HG03064 (cell line): ENCODE measurements at regions not wholly inside any gene's neighbourhood (a gene's known extent, or its start where the extent isn't known, plus 50 kb on each side); places are given as distances from the start of the nearest gene placed in this dataset.
"Not testable (repeated sequence)": the region's sequence is repeated elsewhere in the genome, so short reads cannot be mapped to it uniquely, and the experiment has no call there.

ENCODE experiments used
- ATAC-seq: cut with Tn5 transposase; IDR thresholded peaks from one replicate; pipeline ENCODE4 v1.9.1; 2021; ENCODE audit warnings: low read depth; ENCODE audit not compliant: unreplicated experiment

DNA sequence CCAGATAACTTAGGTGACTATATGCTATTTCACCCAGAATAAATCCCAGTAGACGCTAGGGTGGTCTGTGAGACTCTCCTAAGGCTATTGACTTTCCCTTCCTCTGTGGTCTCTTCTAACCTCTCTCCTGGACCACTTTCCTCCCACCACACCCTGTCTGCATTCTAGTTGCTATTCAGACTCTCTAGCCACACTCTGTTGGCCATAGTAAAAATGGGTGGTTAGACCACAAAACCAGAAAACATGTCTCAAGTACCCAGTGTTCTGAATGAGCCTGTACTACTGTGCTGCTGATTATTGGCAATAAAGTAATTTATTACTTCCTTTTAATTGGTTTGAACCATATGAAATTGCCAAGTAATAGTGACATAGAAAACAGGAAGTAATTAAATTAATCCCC lies 240.8 kb downstream of the KIF20B start:
- ATAC-seq, result no peak

DNA sequence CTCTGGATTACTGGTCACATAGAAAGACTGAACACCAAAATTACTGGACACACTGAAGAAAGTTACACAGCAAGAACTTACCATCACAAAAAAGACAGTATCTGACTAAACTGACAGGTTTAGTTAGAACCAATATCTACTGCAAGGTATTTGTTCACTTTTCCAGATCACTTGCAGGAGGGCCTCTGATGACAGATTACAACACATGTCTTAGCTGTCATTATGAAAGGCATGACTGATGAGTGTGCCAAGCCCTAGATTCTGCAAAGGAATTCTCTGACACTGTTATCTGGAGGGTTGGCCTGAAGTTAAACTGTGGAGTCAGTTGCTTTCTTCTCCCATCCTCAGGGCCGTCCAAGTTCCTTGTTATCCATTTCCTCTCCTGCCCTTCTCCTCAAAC lies 242.7 kb downstream of the KIF20B start:
- ATAC-seq, result no peak

DNA sequence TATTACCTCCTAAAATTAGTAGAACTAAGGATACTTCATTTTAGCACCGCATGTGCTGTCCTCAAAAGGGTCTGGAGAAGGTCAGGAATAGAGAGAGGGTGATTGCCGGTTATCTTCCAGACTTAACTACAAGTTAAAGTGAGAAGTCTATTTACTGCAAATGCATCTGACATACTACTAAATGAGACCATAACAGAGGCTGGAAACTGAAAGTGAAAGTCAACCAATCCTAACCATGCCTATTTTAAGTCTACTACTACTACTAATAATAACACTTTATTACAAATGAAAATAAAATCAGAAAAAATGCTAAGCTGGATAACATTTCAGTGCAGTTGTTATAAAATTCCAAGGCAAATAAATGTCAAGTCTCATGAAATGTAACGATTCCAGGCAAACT lies 244.7 kb downstream of the KIF20B start:
- no peak for ATAC-seq

DNA sequence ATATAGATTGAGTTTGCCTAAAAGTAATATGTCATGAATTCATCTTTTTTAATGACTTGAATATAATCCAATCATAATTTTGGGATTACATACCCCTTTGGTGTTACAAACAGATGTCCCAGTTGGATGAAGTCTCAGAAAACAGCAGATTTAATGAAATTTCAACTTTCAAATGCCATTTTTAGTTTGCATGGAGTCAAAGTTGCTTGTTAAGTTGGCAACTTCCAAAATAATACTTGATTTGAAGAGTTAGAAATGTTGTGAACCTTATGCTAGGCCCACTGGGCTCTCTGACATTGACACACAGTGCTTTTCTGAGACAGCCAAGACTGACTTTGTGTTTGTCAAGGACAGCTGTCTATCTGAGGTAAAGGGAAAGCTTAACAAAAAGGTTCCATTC lies 248.1 kb downstream of the KIF20B start:
- ATAC-seq, result no peak

DNA sequence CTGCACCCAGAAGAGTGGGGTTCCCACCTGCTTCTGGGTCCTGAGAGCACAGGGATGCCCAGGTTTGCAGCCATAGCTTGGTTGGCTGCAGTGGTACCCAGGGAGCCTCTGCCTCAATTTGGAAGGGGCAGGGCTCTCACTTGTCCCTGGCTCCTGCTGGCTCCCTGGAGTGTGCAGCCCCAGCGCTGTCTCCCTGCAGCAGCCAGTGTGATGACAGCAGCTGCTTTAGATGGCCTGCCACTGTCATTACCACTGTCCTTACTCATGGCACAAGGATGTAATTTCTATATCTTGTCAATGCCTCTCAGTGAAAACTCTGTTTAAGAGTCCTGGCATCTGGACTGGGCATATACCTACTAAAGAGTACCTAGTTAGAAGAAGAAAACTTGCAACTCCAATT lies 250.9 kb downstream of the KIF20B start:
- ATAC-seq, result no peak

DNA sequence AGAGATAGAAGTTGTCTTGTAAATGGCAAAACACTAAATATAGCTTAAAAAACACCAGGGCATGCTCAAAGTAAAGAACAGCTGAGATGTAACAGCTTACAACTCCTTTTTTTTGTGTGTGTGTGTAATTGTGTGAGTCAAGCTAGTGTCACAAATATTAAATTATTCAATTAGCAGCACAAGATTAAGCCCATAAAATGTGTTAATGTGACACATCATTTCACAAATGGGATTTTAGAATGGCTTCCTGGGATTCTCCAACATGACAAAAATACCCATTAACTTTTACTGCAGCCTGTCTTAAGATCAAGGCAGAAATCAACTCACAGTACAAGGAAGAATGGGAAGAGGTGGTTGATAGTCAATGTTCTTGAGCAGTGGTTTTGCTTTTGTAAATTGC lies 251.4 kb downstream of the KIF20B start:
- ATAC-seq, result no peak

DNA sequence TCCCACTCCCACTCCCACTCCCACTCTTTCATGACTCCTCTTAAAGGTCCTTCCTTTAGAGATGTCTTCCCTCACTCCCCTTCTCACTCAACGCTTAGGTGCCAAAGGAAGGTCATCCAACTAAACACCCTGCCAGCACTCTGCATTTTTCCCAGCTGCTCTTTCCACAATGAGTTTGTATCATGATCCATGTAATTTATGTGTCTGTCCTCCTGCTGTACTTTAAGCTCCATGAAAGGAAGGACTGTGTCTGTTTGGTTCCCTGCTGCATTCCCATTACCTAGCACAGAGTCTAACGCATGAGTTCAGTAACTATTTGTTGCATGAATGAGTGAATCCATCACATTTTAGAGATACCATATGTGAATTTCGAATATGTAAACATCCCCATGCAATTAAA lies 252.7 kb downstream of the KIF20B start:
- ATAC-seq, result no peak

DNA sequence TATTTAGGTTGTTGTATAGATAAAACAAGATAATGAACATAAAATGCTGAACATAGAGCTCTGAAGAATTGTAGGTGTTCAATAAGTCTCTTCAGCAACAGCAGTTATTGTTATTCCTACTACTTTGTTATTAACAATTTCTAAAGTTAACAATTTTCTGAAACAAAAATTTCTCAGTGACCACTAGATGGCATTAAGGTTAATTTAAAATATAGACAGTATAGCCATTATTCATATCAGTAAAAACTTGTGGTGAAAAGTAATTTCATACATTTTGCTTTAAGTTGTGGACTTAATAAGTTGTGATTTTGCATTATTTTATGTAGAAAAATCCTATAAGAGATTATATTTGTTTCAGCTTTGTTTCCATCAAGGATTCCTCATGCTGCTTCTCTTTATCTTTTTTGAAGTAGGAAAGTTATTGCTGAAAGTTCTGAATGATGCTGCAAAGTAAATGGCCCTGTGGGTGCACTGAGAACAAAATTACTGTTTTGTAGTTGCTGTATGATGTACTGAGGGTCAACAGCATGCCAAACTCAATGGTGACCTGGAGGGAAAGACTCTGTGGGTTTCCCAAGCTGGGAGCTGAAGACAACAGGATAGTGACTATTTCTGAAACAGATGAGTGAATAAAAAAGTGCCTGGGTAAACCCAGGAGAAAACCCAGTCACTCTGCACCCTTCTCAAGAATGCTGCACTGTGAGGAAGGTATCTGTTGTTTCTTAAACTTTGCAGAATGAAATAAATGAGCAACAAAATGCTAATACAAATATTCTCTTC lies 253.6 kb downstream of the KIF20B start:
- no peak for ATAC-seq

DNA sequence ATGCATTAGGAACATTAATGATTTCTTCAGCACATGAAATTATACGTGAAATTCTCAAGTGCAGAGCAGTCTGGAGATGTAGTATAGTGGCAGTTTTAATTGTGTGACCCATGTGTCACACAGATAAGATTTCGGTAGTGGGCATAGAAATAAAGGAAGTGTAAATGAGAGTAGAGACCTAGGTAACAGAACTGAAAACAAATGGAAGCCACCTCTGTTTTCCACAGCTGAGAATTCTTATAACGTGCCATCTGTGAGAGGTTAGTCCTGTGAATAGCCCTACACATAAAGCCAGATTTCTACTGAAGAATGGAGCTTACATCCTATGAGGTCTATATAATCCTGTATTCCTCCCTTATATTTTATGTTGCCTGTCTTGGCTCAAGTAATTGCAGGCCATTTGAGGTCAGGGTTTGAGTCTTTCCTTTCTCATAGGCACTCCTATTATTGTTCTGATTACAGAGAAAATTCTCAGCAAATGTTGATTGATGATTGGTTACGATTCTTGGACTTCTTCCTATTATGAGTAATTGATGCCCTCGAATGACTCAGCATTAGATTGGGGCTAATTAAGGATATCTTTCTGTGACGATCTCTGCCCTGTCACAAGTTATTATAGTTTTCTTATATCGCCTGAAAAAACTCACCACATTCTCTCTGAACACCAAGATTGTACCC lies 258.2 kb downstream of the KIF20B start:
- ATAC-seq, result no peak

DNA sequence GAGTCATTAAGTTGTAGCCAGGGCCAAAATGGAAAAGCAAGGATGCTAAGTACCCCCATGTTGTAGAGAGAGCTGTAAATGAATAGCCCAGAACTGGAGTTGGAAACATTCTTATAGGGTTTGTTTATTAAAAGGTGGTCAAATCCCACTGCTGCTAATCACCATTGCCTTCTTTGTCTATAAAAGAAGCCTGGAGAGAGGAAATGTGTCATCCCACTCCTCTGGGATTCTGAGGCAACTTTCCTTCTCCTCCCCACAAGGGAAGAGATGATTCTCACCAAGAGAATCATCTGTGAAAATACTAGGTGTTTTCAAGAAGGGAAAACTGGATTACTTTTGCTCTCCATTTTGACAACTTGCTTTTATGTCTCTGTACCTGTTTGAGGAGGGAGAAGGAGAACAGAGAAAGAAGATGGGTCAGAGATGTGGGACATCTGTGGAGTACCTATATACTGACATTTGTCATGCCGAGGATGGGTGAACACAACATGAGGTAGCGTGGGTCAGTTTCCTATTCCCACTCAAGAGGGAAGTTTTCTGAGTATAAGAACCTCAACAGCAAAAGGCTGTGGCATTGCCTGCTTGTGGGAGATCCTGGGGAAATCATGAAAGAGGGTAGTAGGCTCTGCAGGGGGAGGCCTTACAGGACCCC lies 262.2 kb downstream of the KIF20B start:
- ATAC-seq, result no peak

DNA sequence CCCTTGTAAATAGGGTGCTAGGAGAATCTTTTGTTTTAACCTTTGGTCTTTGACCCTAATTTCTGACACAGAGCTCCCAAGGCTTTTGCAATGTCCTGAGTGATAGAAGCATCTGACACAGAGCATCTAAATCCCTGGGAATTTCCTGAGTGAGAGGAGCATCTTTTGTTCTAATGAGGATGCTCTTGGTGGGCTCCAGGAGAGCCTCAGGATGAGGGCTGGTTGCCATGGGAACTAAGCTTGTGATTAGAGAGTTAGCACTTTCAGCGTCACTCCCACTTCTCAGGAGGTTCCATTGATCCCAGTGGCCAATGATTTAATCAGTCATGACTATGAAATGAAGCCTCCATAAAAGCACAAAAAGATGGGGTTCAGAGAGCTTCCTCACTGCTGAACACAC lies 264.8 kb downstream of the KIF20B start:
- no peak for ATAC-seq

DNA sequence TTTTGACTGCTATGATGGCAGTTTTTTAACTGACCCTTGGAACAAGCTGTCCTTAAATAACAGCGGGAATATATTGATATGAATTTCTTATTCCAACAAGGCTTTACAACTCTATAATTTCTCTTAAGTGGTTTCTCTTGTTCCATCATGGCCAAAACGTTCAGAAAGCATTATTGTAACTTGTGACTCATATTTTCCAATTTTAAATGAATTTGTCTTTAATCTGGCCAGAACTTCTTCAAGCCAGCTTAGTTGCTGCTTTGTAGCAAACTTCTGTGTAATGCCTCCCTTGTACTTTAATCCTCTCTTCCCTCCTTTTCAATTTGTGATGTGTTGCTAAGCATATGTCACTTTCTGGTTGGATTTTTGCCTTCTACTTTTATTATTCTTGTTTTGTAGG lies 271.9 kb downstream of the KIF20B start:
- ATAC-seq, result no peak

DNA sequence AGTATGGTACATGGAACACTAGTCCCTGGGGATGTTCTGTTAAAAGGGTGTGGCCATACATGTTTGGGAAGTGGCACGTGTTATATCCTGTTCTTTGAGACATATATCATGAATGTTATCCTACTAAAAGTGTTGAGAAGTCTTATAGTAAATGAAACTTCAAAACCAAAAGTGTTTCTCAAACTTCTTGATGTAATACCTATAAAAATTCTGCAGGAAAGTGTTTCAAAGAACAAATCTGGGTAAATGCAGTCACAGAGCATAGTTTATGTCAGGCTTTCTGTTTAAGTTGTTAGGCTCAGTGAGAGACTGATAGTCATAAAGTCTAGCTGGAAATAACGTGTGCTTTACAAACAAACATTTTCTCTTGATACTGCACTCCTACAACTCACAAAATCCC lies 273.7 kb downstream of the KIF20B start:
- ATAC-seq, result no peak

DNA sequence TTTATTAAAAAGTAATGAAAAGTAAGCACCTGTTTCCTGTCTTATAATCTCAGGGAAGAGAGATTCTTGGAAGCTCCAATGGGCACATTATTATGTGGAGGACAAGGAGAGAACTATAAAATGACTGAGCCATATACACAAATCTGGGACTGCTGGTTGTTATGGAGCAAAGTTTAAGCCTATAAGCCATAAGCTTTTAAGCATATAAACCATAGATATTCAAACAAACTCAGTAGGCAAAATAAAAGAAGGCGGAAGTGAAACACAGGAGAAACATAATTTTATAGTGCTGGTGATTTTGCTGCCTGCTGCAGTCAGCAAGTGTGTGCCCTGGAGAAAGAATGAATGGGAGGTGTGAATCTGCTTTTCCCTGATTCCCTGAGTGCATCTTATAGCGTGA lies 274.4 kb downstream of the KIF20B start:
- ATAC-seq, result no peak

DNA sequence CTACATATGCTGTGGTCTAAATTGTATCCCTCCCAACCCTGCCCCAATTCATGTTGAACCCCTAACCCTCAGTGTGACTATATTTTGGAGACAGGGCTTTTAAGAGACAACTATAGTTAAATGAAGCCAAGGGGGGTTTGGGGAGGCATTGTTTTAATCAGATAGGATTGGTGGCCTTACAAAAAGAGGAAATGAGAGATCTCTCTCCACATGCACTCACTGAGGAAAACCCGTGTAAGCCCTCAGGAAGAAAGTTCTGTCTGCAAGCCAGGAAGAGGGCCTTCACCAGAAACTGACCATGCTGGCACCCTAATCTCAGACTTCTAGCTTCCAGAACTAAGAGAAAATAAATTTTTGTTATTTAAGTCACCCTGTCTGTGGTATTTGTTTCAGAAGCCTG lies 276.7 kb downstream of the KIF20B start:
- ATAC-seq, result no peak

DNA sequence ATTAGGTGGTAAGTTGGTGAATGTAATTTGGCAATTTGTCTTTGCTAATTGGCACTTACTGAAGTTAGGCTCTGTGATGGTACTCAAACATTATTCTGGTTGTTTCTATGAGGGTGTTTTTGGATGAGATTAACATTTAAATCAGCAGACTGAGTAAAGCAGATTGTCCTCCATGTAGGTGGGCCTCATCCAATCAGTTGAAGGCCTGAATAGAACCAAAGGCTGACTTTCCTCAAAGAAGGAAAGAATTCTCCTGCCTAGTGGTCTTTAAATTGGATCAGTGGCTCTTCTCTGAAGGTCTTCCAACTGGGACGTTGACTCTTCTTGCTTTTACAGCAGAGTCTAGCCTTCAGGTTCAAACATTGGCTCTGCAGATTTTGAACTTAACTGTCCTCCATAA lies 278.3 kb downstream of the KIF20B start:
- no peak for ATAC-seq

DNA sequence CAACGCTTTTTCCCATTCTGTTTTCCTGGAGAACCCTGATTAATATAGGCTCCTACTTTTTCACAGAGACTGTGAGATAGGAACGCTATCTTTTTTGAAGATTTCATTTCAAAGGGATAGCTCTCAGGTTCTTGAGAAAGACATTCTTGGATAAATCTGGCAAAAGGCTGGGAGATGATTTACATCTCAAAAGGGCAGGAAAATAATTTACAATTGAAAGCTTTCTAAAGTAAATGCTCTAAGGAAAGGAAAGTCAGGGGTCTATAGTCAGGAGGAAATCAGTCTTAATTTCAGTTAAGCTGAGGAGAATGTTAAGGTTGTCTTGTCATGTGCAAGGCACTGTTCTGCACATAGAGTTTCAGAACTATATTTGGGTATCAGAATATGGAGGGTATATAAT lies 278.8 kb downstream of the KIF20B start:
- ATAC-seq, result no peak

DNA sequence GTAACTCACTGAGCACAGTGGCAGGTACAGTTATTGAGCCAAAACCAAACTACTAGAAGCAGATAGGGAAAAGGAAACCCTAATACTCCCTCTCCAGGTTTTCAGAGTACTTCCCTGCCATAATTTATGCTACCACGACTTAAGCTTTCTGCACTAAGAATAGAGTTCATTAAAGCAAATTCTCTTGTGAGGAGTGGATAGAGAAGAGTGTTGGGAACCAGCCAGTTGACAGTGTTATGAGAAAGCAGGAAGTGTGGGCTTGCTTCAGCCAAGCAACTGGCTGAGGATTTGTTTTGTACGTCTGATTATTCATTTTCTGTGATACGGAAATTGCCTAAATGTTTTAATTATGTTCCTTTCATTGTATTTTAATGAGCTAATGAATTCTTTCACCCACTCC lies 280.5 kb downstream of the KIF20B start:
- no peak for ATAC-seq

DNA sequence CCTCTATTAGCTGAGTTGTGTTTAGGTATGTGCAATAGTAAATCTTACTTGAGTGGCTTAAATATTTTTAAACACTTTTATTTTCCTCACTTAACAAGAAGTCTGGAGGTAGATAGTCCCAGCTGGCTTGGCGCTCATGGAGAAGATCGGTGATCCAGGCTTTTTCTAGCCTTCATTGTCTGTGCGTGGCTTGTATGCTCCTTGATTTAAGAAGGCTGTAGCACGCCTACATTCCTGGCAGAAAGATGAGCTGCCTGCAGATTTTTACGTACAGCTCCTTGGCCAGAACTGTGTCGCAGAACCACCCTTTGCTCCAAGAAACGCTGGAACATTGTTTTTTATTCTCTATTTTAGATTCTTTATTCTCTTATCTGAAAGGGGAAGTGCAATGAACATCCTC lies 284.1 kb downstream of the KIF20B start:
- no peak for ATAC-seq

DNA sequence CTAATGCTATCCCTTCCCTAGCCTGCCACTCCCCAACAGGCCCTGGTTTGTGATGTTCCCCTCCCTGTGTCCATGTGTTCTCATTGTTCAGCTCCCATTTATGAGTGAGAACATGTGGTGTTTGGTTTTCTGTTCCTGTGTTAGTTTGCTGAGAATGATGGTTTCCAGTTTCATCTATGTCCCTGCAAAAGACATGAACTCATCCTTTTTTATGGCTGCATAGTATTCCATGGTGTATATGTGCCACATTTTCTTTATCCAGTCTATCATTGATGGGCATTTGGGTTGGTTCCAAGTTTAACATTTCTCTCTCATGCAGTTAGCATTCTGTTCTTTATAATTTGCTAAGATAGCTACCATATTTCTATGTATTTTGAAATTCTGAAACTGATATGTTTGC lies 287.0 kb downstream of the KIF20B start:
- not testable (repeated sequence) for ATAC-seq

DNA sequence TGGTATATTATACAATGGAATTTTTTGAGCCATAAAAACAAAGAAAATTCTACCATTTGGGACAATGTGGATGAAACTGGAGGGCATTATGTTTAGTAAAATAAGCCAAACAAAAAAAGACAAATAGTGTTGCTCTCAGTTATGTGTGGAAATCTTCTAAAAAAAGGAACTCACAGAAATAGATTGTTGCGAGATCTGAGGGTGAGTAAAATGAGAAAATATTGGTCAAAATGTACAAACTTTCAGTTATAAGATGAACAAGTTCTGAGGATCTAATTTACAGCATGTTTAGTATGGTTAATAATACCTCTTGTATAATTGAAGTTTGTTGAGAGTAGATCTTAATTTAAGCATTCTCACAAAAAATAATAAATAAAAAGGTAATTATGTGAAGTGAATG lies 291.2 kb downstream of the KIF20B start:
- ATAC-seq, result no peak

DNA sequence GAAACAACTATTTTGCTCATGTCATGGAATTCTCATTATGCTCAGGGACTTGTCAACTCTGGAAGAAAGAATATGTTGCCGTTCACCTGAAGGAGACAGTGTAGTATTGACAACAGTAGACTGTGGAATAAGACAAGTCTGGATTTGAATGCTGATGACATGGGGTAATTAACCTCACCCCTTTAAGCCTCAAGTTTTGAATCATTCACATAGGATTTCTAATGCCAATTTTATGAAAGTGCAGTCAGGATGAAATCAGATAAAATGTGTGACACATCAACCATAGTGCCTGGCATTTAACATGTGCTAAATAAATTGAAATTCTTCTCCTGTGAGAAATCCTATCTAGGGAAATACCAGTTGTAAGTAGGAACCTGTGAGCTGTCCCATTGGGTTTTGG lies 305.8 kb downstream of the KIF20B start:
- no peak for ATAC-seq
